ENCODE measurements at regions not wholly inside any gene's neighbourhood (a gene's known extent, or its start where the extent isn't known, plus 50 kb on each side); places are given as distances from the start of the nearest gene placed in this dataset.

DNA sequence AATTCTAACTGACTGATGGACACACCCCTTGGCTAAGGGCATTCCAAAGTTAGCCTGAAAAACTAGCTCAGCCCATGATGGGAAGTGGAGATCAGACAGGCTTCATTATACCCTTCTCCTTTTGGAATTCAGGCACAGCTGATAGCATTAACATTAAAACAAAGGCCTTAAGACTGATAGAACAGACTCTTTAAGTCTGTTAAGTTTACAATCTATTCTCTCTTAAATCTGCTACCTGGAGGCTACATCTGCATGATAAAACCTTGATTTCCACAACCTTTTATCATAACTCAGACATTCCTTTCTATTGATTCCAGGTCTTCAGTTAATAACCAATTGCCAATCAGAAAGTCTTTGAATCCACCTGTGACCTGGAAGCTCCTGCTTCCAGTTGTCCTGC is 281.4 kb downstream of the TUSC1 start:
- Histone ChIP-seq H3K27me3 (no peaks in the 10 kb centered on the region), H3K36me3 (no peaks in the 10 kb centered on the region), H3K27ac (no peak overlapping the region), H3K9me3 (no peaks in the 10 kb centered on the region), H3K4me1 (no peaks in the 10 kb centered on the region), H3K4me3 (no peak overlapping the region)
- no peak for DNase-seq (ENCODE audit: low spot score in 2 of 2)
- intact Hi-C loops (cut with DNase I): no loop called here
- no peak for TF ChIP-seq CTCF (IDR thresholded peaks at IDR 0.05)

GRCh38 chr9:25381141-25381540 is 297.1 kb downstream of the TUSC1 start:
- TF ChIP-seq CTCF (IDR thresholded peaks at IDR 0.05): no peak
- no peak for DNase-seq (ENCODE audit: low spot score in 2 of 2)
- H3K4me1 ChIP-seq: no peaks in the 10 kb centered on the region
- H3K4me3 ChIP-seq: no peak overlapping the region
- no peaks in the 10 kb centered on the region for H3K27me3 ChIP-seq
- intact Hi-C loops (cut with DNase I): no loop called here
- no peak overlapping the region for H3K27ac ChIP-seq
- no peaks in the 10 kb centered on the region for H3K36me3 ChIP-seq
- no peaks in the 10 kb centered on the region for H3K9me3 ChIP-seq

GRCh38 chr9:25377039-25377438 is 301.2 kb downstream of the TUSC1 start:
- no peaks in the 10 kb centered on the region for H3K9me3 ChIP-seq
- H3K4me1 ChIP-seq: no peaks in the 10 kb centered on the region
- intact Hi-C loops (cut with DNase I): no loop called here
- DNase-seq (ENCODE audit: low spot score in 2 of 2): no peak
- TF ChIP-seq CTCF (IDR thresholded peaks at IDR 0.05): no peak
- H3K4me3 ChIP-seq: no peak overlapping the region
- no peak overlapping the region for H3K27ac ChIP-seq
- no peaks in the 10 kb centered on the region for H3K27me3 ChIP-seq
- no peaks in the 10 kb centered on the region for H3K36me3 ChIP-seq

DNA sequence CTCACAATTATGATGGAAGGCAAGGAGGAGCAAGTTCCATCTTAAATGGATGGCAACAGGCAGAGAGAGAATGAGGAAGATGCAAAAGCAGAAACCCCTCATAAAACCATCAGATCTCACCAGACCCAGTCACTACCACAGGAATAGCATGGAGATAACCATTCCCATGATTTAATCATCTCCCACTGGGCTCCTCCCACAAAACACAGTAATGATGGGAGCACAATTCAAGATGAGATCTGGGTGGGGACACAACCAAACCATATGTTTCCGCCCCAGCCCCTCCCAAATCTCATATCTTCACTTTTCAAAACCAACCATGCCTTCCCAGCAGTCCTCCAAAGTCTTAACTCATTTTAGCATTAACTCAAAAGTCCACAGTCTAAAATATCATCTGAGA is 304.0 kb downstream of the TUSC1 start:
- Histone ChIP-seq H3K9me3 (no peaks in the 10 kb centered on the region), H3K36me3 (no peaks in the 10 kb centered on the region), H3K27me3 (no peaks in the 10 kb centered on the region), H3K27ac (no peak overlapping the region), H3K4me1 (no peaks in the 10 kb centered on the region), H3K4me3 (no peak overlapping the region)
- intact Hi-C loops (cut with DNase I): no loop called here
- no peak for TF ChIP-seq CTCF (IDR thresholded peaks at IDR 0.05)
- DNase-seq (ENCODE audit: low spot score in 2 of 2): no peak

DNA sequence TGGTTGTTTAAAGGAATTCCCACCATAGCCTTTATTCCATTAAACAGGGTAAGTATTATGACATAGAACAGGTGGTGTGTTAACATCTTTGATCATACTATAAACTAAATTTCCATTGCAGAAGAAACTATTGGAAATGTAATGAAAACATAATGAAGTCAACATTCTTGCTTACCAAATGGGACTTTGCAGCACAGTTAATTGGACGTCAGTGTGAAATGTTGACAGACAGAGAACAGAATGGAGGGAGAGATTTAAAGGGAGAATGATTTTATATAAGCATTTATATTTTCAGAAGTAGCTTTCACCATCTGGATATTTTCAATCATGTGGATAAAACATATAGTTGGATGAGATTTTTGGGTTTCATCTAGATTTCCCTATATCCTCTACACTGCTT is 311.3 kb downstream of the TUSC1 start:
- no peaks in the 10 kb centered on the region for H3K27me3 ChIP-seq

More for the DNA sequence above, 311.3 kb downstream of the TUSC1 start:
- TF ChIP-seq CTCF (IDR thresholded peaks at IDR 0.05): no peak
- no peaks in the 10 kb centered on the region for H3K9me3 ChIP-seq
- DNase-seq (ENCODE audit: low spot score in 2 of 2): no peak
- no peaks in the 10 kb centered on the region for H3K4me1 ChIP-seq
- intact Hi-C loops (cut with DNase I): no loop called here
- no peak overlapping the region for H3K27ac ChIP-seq
- no peak overlapping the region for H3K4me3 ChIP-seq
- no peaks in the 10 kb centered on the region for H3K36me3 ChIP-seq

Data from ascending aorta (tissue), 2 donors.